SK-N-SH treated with all-trans-retinoic acid at 6 μM for 48 hours (cell line): ENCODE measurements at regions not wholly inside any gene's neighbourhood (a gene's known extent, or its start where the extent isn't known, plus 50 kb on each side); places are given as distances from the start of the nearest gene placed in this dataset.

Experiments
- ATAC-seq: fragments of 200-7000 bp; cut with Tn5 transposase; 3 replicates; pipeline ENCODE4 v1.9.1; 2020; ENCODE audit warnings: mild to moderate bottlenecking, moderate library complexity
- ARNTL ChIP-seq: fragments of 450-650 bp; formaldehyde crosslinking; IDR thresholded peaks from 2 replicates; pipeline ENCODE4 v1.5.0; 2020; ENCODE audit warnings: low read depth, mild to moderate bottlenecking, moderate library complexity, borderline replicate concordance
- BACH2 ChIP-seq: fragments of 250-450 bp; sonication (Bioruptor Pico); IDR thresholded peaks from 2 replicates; pipeline ENCODE4 v1.9.0; 2021; ENCODE audit warnings: mild to moderate bottlenecking, borderline replicate concordance
- CREB5 ChIP-seq: fragments of 250-450 bp; sonication (Bioruptor Pico); IDR thresholded peaks from 2 replicates; pipeline ENCODE4 v1.5.1; 2020; ENCODE audit warnings: low read depth, mild to moderate bottlenecking, moderate library complexity
- CSDC2 ChIP-seq: fragments of 250-450 bp; sonication (Bioruptor Pico); IDR thresholded peaks from 2 replicates; pipeline ENCODE4 v1.5.0; 2020; ENCODE audit warnings: mild to moderate bottlenecking, moderate library complexity
- GLIS3 ChIP-seq: fragments of 250-450 bp; sonication (Bioruptor Pico); IDR thresholded peaks from 2 replicates; pipeline ENCODE4 v1.5.0; 2020; ENCODE audit warnings: mild to moderate bottlenecking, moderate library complexity
- ISL1 ChIP-seq: fragments of 250-450 bp; sonication (Bioruptor Pico); IDR thresholded peaks from 2 replicates; pipeline ENCODE4 v2.1.2; 2022; ENCODE audit warnings: mild to moderate bottlenecking, moderate library complexity
- OSR1 ChIP-seq: fragments of 250-450 bp; sonication (Bioruptor Pico); IDR thresholded peaks from 2 replicates; pipeline ENCODE4 v1.8.0; 2022; ENCODE audit warnings: moderate library complexity, mild to moderate bottlenecking, inconsistent platforms
- PATZ1 ChIP-seq: fragments of 250-450 bp; sonication (Bioruptor Pico); IDR thresholded peaks from 2 replicates; pipeline ENCODE4 v1.8.0; 2020; ENCODE audit warnings: mild to moderate bottlenecking, moderate library complexity, borderline replicate concordance
- RARB ChIP-seq: fragments of 250-450 bp; sonication (Bioruptor Pico); IDR thresholded peaks from 2 replicates; pipeline ENCODE4 v1.8.0; 2021; ENCODE audit warnings: mild to moderate bottlenecking, moderate library complexity
- SNAI2 ChIP-seq: fragments of 250-450 bp; sonication (Bioruptor Pico); IDR thresholded peaks from 2 replicates; pipeline ENCODE4 v1.5.0; 2020; ENCODE audit warnings: mild to moderate bottlenecking, moderate library complexity
- TCF4 ChIP-seq: fragments of 250-450 bp; sonication (Bioruptor Pico); IDR thresholded peaks from 2 replicates; pipeline ENCODE4 v1.8.0; 2021; ENCODE audit warnings: mild to moderate bottlenecking, moderate library complexity, borderline replicate concordance
- TOX ChIP-seq: fragments of 250-450 bp; sonication (Bioruptor Pico); IDR thresholded peaks from 2 replicates; pipeline ENCODE4 v1.8.0; 2021; ENCODE audit warnings: mild to moderate bottlenecking, moderate library complexity, borderline replicate concordance
- ZC3H10 ChIP-seq: fragments of 250-450 bp; sonication (Bioruptor Pico); IDR thresholded peaks from 2 replicates; pipeline ENCODE4 v1.5.1; 2021; ENCODE audit warnings: mild to moderate bottlenecking, moderate library complexity
- ZFP3 ChIP-seq: fragments of 250-450 bp; sonication (Bioruptor Pico); IDR thresholded peaks from 2 replicates; pipeline ENCODE4 v1.5.0; 2020; ENCODE audit warnings: mild to moderate bottlenecking, moderate library complexity
- ZNF565 ChIP-seq: fragments of 450-650 bp; formaldehyde crosslinking; conservative IDR thresholded peaks from 2 replicates; pipeline ENCODE4 v1.5.0; 2020; ENCODE audit warnings: low read depth, mild to moderate bottlenecking, moderate library complexity
- ZNF70 ChIP-seq: fragments of 450-650 bp; formaldehyde crosslinking; IDR thresholded peaks from 2 replicates; pipeline ENCODE4 v1.5.0; 2020; ENCODE audit warnings: mild to moderate bottlenecking, moderate library complexity
- TF ChIP-seq, protein P1 (sequence below): fragments of 250-450 bp; sonication (Bioruptor Pico); IDR thresholded peaks from 2 replicates; pipeline ENCODE4 v1.8.0; 2021; ENCODE audit warnings: low read depth, mild to moderate bottlenecking, moderate library complexity, borderline replicate concordance
- TF ChIP-seq, protein P2 (sequence below): fragments of 250-450 bp; sonication (Bioruptor Pico); IDR thresholded peaks from 2 replicates; pipeline ENCODE4 v1.5.0; 2020; ENCODE audit warnings: mild to moderate bottlenecking, moderate library complexity

DNA sequence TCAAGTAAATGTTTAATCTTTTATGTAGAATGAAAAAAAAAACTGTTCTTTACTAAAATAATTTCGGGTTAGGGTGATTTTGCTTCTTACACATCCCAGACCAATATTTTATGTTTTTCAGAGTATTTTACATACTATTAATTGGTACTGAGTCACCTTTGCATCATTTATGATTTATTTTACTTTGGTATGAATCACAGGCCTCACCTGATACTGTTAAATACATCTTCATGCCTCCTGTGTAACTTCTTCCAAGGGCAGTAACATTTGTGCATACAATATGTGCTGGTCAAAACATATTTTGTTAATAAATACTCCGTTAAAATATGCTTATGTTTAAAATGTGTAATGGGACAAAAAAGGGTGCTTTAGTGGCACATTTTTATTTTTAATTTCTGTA, 529.6 kb downstream of the ZNF674 start:
- ATAC-seq = no peak
- TF ChIP-seq ARNTL (no peak), ZNF565 (CRISPR knock-in tag) (no peak), GLIS3 (no peak), ZFP3 (CRISPR knock-in tag) (no peak), BACH2 (CRISPR knock-in tag) (no peak), CSDC2 (CRISPR knock-in tag) (no peak), ZC3H10 (CRISPR knock-in tag) (no peak), PATZ1 (CRISPR knock-in tag) (no peak), ISL1 (no peak), SNAI2 (CRISPR knock-in tag) (no peak)

DNA sequence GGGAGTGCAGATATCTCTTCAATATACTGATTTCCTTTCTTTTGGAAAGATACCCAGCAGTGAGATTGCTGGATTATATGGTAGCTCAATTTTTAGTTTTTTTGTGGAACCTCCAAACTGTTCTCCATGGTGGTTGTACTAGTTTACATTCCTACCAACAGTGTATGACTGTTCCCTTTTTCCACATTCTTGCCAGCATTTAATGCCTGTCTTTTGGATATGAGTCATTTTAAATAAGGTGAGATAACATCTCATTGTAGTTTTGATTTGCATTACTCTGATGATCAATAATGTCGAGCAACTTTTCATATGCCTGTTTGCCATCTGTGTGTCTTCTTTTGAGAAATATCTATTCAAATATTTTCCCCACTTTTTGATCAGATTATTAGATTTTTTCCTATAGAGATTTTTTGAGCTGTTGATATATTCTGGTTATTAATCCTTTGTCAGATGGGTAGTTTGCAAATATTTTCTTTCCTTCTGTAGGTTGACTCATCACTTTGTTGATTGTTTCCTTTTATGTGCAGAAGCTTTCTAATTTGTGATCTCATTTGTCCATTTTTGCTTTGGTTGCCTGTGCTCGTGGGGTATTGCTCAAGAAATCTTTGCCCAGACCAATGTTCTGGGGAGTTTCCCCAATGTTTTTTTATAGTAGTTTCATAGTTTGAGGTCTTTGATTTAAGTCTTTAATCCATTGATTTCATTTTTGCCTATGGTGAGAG, 552.7 kb downstream of the ZNF674 start:
- no peak for TF ChIP-seq PATZ1 (CRISPR knock-in tag)
- no peak for TF ChIP-seq TOX (CRISPR knock-in tag)
- TF ChIP-seq OSR1 (CRISPR knock-in tag) = no peak
- TF ChIP-seq ZC3H10 (CRISPR knock-in tag) = no peak
- TF ChIP-seq ZNF70 = no peak
- no peak for TF ChIP-seq CREB5 (CRISPR knock-in tag)
- no peak for TF ChIP-seq CSDC2 (CRISPR knock-in tag)
- TF ChIP-seq, protein P1, sequence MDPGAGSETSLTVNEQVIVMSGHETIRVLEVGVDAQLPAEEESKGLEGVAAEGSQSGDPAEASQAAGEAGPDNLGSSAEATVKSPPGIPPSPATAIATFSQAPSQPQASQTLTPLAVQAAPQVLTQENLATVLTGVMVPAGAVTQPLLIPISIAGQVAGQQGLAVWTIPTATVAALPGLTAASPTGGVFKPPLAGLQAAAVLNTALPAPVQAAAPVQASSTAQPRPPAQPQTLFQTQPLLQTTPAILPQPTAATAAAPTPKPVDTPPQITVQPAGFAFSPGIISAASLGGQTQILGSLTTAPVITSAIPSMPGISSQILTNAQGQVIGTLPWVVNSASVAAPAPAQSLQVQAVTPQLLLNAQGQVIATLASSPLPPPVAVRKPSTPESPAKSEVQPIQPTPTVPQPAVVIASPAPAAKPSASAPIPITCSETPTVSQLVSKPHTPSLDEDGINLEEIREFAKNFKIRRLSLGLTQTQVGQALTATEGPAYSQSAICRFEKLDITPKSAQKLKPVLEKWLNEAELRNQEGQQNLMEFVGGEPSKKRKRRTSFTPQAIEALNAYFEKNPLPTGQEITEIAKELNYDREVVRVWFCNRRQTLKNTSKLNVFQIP (CRISPR knock-in tag) = no peak
- TF ChIP-seq GLIS3 = no peak
- TF ChIP-seq RARB = no peak
- TF ChIP-seq, protein P2, sequence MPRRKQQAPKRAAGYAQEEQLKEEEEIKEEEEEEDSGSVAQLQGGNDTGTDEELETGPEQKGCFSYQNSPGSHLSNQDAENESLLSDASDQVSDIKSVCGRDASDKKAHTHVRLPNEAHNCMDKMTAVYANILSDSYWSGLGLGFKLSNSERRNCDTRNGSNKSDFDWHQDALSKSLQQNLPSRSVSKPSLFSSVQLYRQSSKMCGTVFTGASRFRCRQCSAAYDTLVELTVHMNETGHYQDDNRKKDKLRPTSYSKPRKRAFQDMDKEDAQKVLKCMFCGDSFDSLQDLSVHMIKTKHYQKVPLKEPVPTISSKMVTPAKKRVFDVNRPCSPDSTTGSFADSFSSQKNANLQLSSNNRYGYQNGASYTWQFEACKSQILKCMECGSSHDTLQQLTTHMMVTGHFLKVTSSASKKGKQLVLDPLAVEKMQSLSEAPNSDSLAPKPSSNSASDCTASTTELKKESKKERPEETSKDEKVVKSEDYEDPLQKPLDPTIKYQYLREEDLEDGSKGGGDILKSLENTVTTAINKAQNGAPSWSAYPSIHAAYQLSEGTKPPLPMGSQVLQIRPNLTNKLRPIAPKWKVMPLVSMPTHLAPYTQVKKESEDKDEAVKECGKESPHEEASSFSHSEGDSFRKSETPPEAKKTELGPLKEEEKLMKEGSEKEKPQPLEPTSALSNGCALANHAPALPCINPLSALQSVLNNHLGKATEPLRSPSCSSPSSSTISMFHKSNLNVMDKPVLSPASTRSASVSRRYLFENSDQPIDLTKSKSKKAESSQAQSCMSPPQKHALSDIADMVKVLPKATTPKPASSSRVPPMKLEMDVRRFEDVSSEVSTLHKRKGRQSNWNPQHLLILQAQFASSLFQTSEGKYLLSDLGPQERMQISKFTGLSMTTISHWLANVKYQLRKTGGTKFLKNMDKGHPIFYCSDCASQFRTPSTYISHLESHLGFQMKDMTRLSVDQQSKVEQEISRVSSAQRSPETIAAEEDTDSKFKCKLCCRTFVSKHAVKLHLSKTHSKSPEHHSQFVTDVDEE = no peak
- no peak for ATAC-seq

- peak; percentile 31; the same call in 1 of the 3 replicates for ATAC-seq
- TF ChIP-seq PATZ1 (CRISPR knock-in tag) = no peak
- no peak for TF ChIP-seq ZC3H10 (CRISPR knock-in tag)
- TF ChIP-seq TCF4 (CRISPR knock-in tag) = no peak
- TF ChIP-seq, protein P1 (CRISPR knock-in tag) = no peak
- TF ChIP-seq SNAI2 (CRISPR knock-in tag) = no peak
- no peak for TF ChIP-seq OSR1 (CRISPR knock-in tag)
Observed at GRCh38 chrX:45986971-45987370, 558.2 kb downstream of the ZNF674 start.
